ENCODE measurements at regions not wholly inside any gene's neighbourhood (a gene's known extent, or its start where the extent isn't known, plus 50 kb on each side); places are given as distances from the start of the nearest gene placed in this dataset.

DNA sequence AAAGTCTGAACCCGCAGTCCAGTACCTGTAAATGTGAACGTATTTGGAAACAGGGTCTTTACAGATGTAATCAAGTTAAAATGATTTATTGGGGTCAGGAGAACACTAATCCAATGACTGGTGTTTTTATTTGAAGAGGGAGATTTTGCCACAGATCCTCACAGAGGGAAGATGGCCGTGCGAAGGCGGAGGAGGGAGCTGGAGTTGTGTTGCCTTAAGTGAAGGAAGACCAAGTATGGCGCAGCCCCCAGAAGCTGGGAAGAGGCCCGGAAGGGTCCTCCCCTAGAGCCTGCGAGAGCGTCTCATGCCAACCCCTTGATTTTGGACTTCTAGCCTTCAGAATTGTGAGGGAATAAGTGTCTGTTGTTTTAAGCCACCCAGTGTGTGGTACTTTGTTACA is 102.8 kb upstream of the NUDT4 start:
- Histone ChIP-seq H3K79me2 (ENCODE audit: control insufficient read depth, insufficient read depth, low read length) (no peaks in the 10 kb centered on the region), H3K4me2 (ENCODE audit: extremely low read depth, insufficient read depth, low read length) (no peak overlapping the region), H3K27me3 (ENCODE audit: control insufficient read depth, insufficient read depth, low read length) (no peaks in the 10 kb centered on the region), H3K27ac (ENCODE audit: insufficient read depth, low read length) (no peak overlapping the region), H3K9me3 (ENCODE audit: control insufficient read depth, insufficient read depth, low read depth, low read length) (no peaks in the 10 kb centered on the region), H3K36me3 (ENCODE audit: control insufficient read depth, insufficient read depth, low read length) (no peaks in the 10 kb centered on the region), H3K9ac (ENCODE audit: insufficient read depth, low read length) (no peak overlapping the region), H3K4me1 (ENCODE audit: control insufficient read depth, extremely low read depth, insufficient read depth, low read length) (no peaks in the 10 kb centered on the region), H4K20me1 (ENCODE audit: control insufficient read depth, extremely low read depth, insufficient read depth, low read length) (no peaks in the 10 kb centered on the region), H2AFZ (ENCODE audit: low read length) (no peak overlapping the region), H3K4me3 (replicated peaks in 1 of 4; ENCODE audit: control extremely low read depth in 1 of 4, insufficient read depth in 1 of 4, low read depth in 3 of 4, low read length in 4 of 4) (no peak overlapping the region)
- no peak for DNase-seq (ENCODE audit: low read depth in 2 of 2)
- TF ChIP-seq, protein P1, sequence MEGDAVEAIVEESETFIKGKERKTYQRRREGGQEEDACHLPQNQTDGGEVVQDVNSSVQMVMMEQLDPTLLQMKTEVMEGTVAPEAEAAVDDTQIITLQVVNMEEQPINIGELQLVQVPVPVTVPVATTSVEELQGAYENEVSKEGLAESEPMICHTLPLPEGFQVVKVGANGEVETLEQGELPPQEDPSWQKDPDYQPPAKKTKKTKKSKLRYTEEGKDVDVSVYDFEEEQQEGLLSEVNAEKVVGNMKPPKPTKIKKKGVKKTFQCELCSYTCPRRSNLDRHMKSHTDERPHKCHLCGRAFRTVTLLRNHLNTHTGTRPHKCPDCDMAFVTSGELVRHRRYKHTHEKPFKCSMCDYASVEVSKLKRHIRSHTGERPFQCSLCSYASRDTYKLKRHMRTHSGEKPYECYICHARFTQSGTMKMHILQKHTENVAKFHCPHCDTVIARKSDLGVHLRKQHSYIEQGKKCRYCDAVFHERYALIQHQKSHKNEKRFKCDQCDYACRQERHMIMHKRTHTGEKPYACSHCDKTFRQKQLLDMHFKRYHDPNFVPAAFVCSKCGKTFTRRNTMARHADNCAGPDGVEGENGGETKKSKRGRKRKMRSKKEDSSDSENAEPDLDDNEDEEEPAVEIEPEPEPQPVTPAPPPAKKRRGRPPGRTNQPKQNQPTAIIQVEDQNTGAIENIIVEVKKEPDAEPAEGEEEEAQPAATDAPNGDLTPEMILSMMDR (conservative IDR thresholded peaks at IDR 0.05 in 1 of 2, IDR thresholded peaks at IDR 0.05 in 1 of 2; ENCODE audit: low read depth in 1 of 2, low read length in 2 of 2), result no peak
- no peak for TF ChIP-seq EZH2 (IDR thresholded peaks at IDR 0.05; ENCODE audit: low read length, missing control alignments)

DNA sequence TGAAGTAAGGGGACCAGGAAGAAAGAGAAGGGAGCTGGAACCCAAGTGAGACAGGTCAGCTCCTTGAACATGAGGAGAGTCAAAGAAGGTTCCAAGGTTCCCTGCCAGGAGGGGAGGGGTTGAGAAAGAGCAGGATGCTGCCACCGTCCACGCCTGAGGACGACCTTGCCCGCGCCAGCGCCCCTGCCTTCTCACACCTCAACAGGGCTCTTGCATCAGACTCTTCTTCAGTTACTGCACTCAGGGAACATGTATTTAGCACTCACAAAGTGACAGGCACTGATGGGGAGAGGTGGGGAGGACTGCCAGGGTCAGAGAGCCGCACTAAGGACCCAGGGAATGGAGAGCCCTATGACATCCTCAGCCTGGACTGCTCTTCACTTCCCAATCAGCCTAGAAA is 102.1 kb upstream of the NUDT4 start:
- Histone ChIP-seq H3K4me1 (ENCODE audit: control insufficient read depth, extremely low read depth, insufficient read depth, low read length) (no peaks in the 10 kb centered on the region), H3K9me3 (ENCODE audit: control insufficient read depth, insufficient read depth, low read depth, low read length) (no peaks in the 10 kb centered on the region), H3K4me2 (ENCODE audit: extremely low read depth, insufficient read depth, low read length) (no peak overlapping the region), H3K79me2 (ENCODE audit: control insufficient read depth, insufficient read depth, low read length) (no peaks in the 10 kb centered on the region), H2AFZ (ENCODE audit: low read length) (no peak overlapping the region), H3K27me3 (ENCODE audit: control insufficient read depth, insufficient read depth, low read length) (no peaks in the 10 kb centered on the region), H4K20me1 (ENCODE audit: control insufficient read depth, extremely low read depth, insufficient read depth, low read length) (no peaks in the 10 kb centered on the region), H3K27ac (ENCODE audit: insufficient read depth, low read length) (no peak overlapping the region), H3K36me3 (ENCODE audit: control insufficient read depth, insufficient read depth, low read length) (no peaks in the 10 kb centered on the region), H3K9ac (ENCODE audit: insufficient read depth, low read length) (no peak overlapping the region), H3K4me3 (replicated peaks in 1 of 4; ENCODE audit: control extremely low read depth in 1 of 4, insufficient read depth in 1 of 4, low read depth in 3 of 4, low read length in 4 of 4) (no peak overlapping the region)
- TF ChIP-seq, protein P1 (conservative IDR thresholded peaks at IDR 0.05 in 1 of 2, IDR thresholded peaks at IDR 0.05 in 1 of 2; ENCODE audit: low read depth in 1 of 2, low read length in 2 of 2), result no peak
- no peak for TF ChIP-seq EZH2 (IDR thresholded peaks at IDR 0.05; ENCODE audit: low read length, missing control alignments)
- no peak for DNase-seq (ENCODE audit: low read depth in 2 of 2)

DNA sequence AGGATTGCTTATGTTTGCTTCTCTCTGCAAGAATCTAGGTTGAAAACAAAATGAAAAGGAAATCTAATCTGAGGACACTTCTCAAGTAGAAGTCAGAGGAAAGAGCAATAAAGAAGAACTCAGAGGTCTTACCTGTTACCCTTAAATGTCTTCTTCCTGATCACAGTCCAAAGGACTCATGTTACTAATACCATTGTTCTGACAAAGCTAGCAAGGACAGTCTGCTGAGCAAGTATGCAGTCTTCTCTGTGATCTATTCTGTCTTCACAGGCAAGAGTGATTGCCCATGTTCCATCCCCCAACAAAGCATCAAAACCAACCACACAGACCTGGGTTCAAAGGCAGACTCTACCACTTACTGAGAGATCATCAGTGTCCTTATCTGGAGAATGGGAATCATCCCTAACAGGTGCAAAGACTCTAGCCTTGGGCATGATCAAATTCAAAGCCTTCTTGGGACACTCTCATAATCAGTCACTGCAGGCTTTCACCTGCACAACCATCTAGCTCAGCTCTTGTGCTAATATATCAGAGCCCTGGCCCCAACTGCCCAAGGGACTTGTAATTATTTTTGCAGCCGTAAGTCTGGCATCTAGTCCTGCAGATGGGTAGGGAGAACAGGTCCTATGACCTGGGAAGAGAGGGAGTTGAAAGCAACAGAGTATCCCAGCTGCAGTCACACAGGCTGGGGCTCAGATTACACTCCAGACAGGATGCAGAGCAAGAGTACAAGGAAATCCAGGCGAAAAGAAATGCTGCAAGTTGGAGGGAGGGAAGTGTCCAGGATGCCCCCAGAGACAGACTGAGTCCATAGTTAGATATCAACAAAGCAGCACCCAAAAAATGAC is 97.9 kb upstream of the NUDT4 start:
- no peaks in the 10 kb centered on the region for H3K36me3 ChIP-seq (ENCODE audit: control insufficient read depth, insufficient read depth, low read length)
- no peaks in the 10 kb centered on the region for H3K27me3 ChIP-seq (ENCODE audit: control insufficient read depth, insufficient read depth, low read length)
- TF ChIP-seq, protein P1 (conservative IDR thresholded peaks at IDR 0.05 in 1 of 2, IDR thresholded peaks at IDR 0.05 in 1 of 2; ENCODE audit: low read depth in 1 of 2, low read length in 2 of 2), result no peak
- TF ChIP-seq EZH2 (IDR thresholded peaks at IDR 0.05; ENCODE audit: low read length, missing control alignments), result no peak
- no peak overlapping the region for H2AFZ ChIP-seq (ENCODE audit: low read length)
- no peaks in the 10 kb centered on the region for H3K9me3 ChIP-seq (ENCODE audit: control insufficient read depth, insufficient read depth, low read depth, low read length)
- peak; percentile 5 to 25 for DNase-seq (ENCODE audit: low read depth in 2 of 2)
- no peak overlapping the region for H3K4me2 ChIP-seq (ENCODE audit: extremely low read depth, insufficient read depth, low read length)
- no peaks in the 10 kb centered on the region for H4K20me1 ChIP-seq (ENCODE audit: control insufficient read depth, extremely low read depth, insufficient read depth, low read length)
- H3K79me2 ChIP-seq (ENCODE audit: control insufficient read depth, insufficient read depth, low read length), result no peaks in the 10 kb centered on the region
- no peaks in the 10 kb centered on the region for H3K4me1 ChIP-seq (ENCODE audit: control insufficient read depth, extremely low read depth, insufficient read depth, low read length)
- H3K4me3 ChIP-seq (replicated peaks in 1 of 4; ENCODE audit: control extremely low read depth in 1 of 4, insufficient read depth in 1 of 4, low read depth in 3 of 4, low read length in 4 of 4), result no peak overlapping the region
- no peak overlapping the region for H3K9ac ChIP-seq (ENCODE audit: insufficient read depth, low read length)
- H3K27ac ChIP-seq (ENCODE audit: insufficient read depth, low read length), result no peak overlapping the region
